IMR-90 (cell line): ENCODE measurements at regions not wholly inside any gene's neighbourhood (a gene's known extent, or its start where the extent isn't known, plus 50 kb on each side); places are given as distances from the start of the nearest gene placed in this dataset.

Source experiments
- ATAC-seq: fragments of 200-7000 bp; cut with Tn5 transposase; 2 replicates; pipeline ENCODE4 v1.9.1; 2020; ENCODE audit warnings: low read depth, mild to moderate bottlenecking, moderate library complexity
- BruUV-seq: library from RNA; stranded (reverse); fragments of 400-500 nt; replicated peaks from 2 replicates; lab custom pipeline; 2021; lab: Mats Ljungman, UMichigan
- CTCF ChIA-PET: fragments of 300-600 bp; formaldehyde crosslinking; extraction: SDS; loops from one replicate; lab custom pipeline; 2021; ENCODE audit warnings: antibody characterized with exemption; lab: Yijun Ruan, JAX
- POLR2A ChIA-PET: fragments of 300-600 bp; sonication (Branson Sonifier 250); formaldehyde crosslinking; loops from one replicate; lab custom pipeline; 2022; ENCODE audit warnings: antibody characterized with exemption; ENCODE audit not compliant: unreplicated experiment; lab: Charles Lee
- DNase-seq: peaks from one replicate; pipeline ENCODE4 v3.0.0; 2013
- H2AFZ ChIP-seq: replicated peaks from 2 replicates; pipeline ENCODE3; 2013; ENCODE audit warnings: low read length, mild to moderate bottlenecking; ENCODE audit not compliant: poor library complexity
- H2AK5ac ChIP-seq: 2 replicates; pipeline ENCODE4 v1.6.1; 2013; ENCODE audit warnings: low read depth, low read length, inconsistent platforms
- H2AK9ac ChIP-seq: replicated peaks from 2 replicates; pipeline ENCODE3; 2013; ENCODE audit warnings: mild to moderate bottlenecking, low read depth, low read length, moderate library complexity; ENCODE audit not compliant: poor library complexity
- H2BK120ac ChIP-seq: 2 replicates; pipeline ENCODE4 v1.6.1; 2013; ENCODE audit warnings: low read depth, low read length, inconsistent platforms
- H2BK15ac ChIP-seq: 3 replicates; pipeline ENCODE4 v1.6.1; 2013; ENCODE audit warnings: low read depth, low read length, inconsistent platforms
- H2BK20ac ChIP-seq: 2 replicates; pipeline ENCODE4 v1.6.1; 2013; ENCODE audit warnings: low read depth, mild to moderate bottlenecking, inconsistent platforms, low read length, moderate library complexity
- H2BK5ac ChIP-seq: 2 replicates; pipeline ENCODE4 v1.6.1; 2013; ENCODE audit warnings: mild to moderate bottlenecking, low read depth, low read length, inconsistent platforms; ENCODE audit not compliant: poor library complexity, severe bottlenecking
- H3K14ac ChIP-seq: replicated peaks from 2 replicates; pipeline ENCODE4 v1.6.1; 2013; ENCODE audit warnings: low read depth, low read length, inconsistent platforms
- H3K18ac ChIP-seq: 2 replicates; pipeline ENCODE4 v1.6.1; 2013; ENCODE audit warnings: low read depth, low read length, control low read depth
- H3K23ac ChIP-seq: 2 replicates; pipeline ENCODE4 v1.6.1; 2013; ENCODE audit warnings: low read depth, low read length, inconsistent platforms
- H3K27ac ChIP-seq: 2 replicates; pipeline ENCODE4 v1.5.1; 2013; ENCODE audit warnings: mild to moderate bottlenecking, control low read depth, low read length; ENCODE audit not compliant: insufficient read depth
- H3K27me3 ChIP-seq: 2 replicates; pipeline ENCODE4 v1.6.1; 2013; ENCODE audit warnings: low read length; ENCODE audit not compliant: control insufficient read depth, insufficient read depth
- H3K36me3 ChIP-seq: 2 replicates; pipeline ENCODE4 v1.6.1; 2013; ENCODE audit warnings: low read length, mixed read lengths; ENCODE audit not compliant: control insufficient read depth, insufficient read depth
- H3K4ac ChIP-seq: 2 replicates; pipeline ENCODE4 v1.6.1; 2013; ENCODE audit warnings: low read depth, low read length, inconsistent platforms
- H3K4me1 ChIP-seq: 2 replicates; pipeline ENCODE4 v1.6.1; 2013; ENCODE audit warnings: low read length, mixed read lengths; ENCODE audit not compliant: control insufficient read depth, insufficient read depth
- H3K4me2 ChIP-seq: 2 replicates; pipeline ENCODE4 v1.6.1; 2013; ENCODE audit warnings: low read depth, mild to moderate bottlenecking, control low read depth, low read length, moderate library complexity
- H3K4me3 ChIP-seq: 2 replicates; pipeline ENCODE4 v1.5.1; 2013; ENCODE audit warnings: low read depth, mild to moderate bottlenecking, control low read depth, low read length, moderate library complexity; ENCODE audit not compliant: insufficient read depth
- H3K56ac ChIP-seq: 2 replicates; pipeline ENCODE4 v1.6.1; 2013; ENCODE audit warnings: low read length, inconsistent platforms; ENCODE audit not compliant: insufficient read depth; ENCODE audit errors: extremely low read depth
- H3K79me1 ChIP-seq, 2 experiments: 2 replicates each; pipeline ENCODE4 v1.6.1; 2013; ENCODE audit warnings: low read length in 2 of 2, inconsistent platforms in 1 of 2, low read depth in 1 of 2
- H3K9ac ChIP-seq: 2 replicates; pipeline ENCODE4 v1.6.1; 2013; ENCODE audit warnings: low read depth, low read length, control low read depth
- H3K9me1 ChIP-seq: 2 replicates; pipeline ENCODE4 v1.6.1; 2013; ENCODE audit warnings: low read length, inconsistent platforms; ENCODE audit not compliant: insufficient read depth
- H3K9me3 ChIP-seq: 2 replicates; pipeline ENCODE4 v1.6.1; 2013; ENCODE audit warnings: low read length; ENCODE audit not compliant: control insufficient read depth, insufficient read depth
- H4K20me1 ChIP-seq: 2 replicates; pipeline ENCODE4 v1.6.1; 2013; ENCODE audit warnings: low read length, inconsistent platforms; ENCODE audit not compliant: insufficient read depth
- H4K5ac ChIP-seq: 2 replicates; pipeline ENCODE4 v1.6.1; 2013; ENCODE audit warnings: mild to moderate bottlenecking, low read depth, low read length, control low read depth
- H4K8ac ChIP-seq, 2 experiments: 2 replicates each; pipeline ENCODE4 v1.6.1; 2013; ENCODE audit warnings: low read depth in 2 of 2, low read length in 2 of 2, control low read depth in 1 of 2, inconsistent platforms in 1 of 2
- H4K91ac ChIP-seq: 2 replicates; pipeline ENCODE4 v1.6.1; 2013; ENCODE audit warnings: low read depth, low read length, inconsistent platforms; ENCODE audit not compliant: insufficient read depth
- ELK1 ChIP-seq: fragments of 150-350 bp; IDR thresholded peaks from 2 replicates; pipeline ENCODE4 v1.6.1; 2016; ENCODE audit warnings: low read depth, mild to moderate bottlenecking, low read length, moderate library complexity, borderline replicate concordance
- dilution Hi-C: fragments of 300-500 bp; cut with HindIII; formaldehyde crosslinking; loops from one replicate; pipeline ENCODE4 v1.14.3; 2018; ENCODE audit warnings: low sequenced_read_pairs; ENCODE audit not compliant: unreplicated experiment
- in situ Hi-C: fragments of 300-500 bp; cut with MboI; formaldehyde crosslinking; loops from 3 replicates; pipeline ENCODE4 v1.14.3; 2019; ENCODE audit warnings: low sequenced_read_pairs, inconsistent platforms, mixed read lengths
- intact Hi-C: fragments of 100-400 bp; cut with micrococcal nuclease; formaldehyde crosslinking; loops from 2 replicates; pipeline ENCODE4 v1.10.0; 2022
- TF ChIP-seq, protein P1 (sequence below): fragments of 150-350 bp; IDR thresholded peaks from 2 replicates; pipeline ENCODE4 v1.6.1; 2017; ENCODE audit warnings: mild to moderate bottlenecking, antibody characterized with exemption, low read length, low read depth

DNA sequence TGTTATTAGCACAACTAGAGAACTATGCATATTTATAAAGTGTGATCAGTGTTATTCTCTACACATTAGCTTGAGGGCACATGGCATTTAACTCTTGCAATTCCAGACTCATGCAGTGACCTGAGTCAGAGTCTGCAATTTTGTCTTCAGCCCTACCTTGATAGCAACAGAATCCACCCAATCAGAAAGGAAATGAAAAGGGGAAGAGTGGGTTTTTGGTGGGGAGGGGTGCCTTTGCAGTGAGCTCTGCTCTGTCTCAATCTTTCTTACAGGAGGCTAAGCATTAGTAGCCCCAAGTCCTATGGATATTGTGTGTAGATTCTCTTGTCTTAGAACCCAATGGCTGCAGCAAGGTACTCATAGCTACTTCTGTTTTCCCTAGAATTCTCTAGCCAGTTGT is 489.2 kb downstream of the DHX35 start:
- dilution Hi-C loops (no loop called here), intact Hi-C loops (no loop called here), in situ Hi-C loops (no loop called here)
- no peak overlapping the region for H3K18ac ChIP-seq
- no peaks in the 10 kb centered on the region for H3K4me1 ChIP-seq
- H2BK5ac ChIP-seq, result no peak overlapping the region
- no peak overlapping the region for H2AK5ac ChIP-seq
- no peaks in the 10 kb centered on the region for H3K36me3 ChIP-seq
- no peak overlapping the region for H2BK15ac ChIP-seq
- no peak overlapping the region for H2BK20ac ChIP-seq
- no peak overlapping the region for H4K91ac ChIP-seq
- no TSS peak for BruUV-seq
- H3K4ac ChIP-seq, result no peak overlapping the region
- H3K79me1 ChIP-seq, result no peaks in the 10 kb centered on the region
- H3K27ac ChIP-seq, result no peak overlapping the region
- H3K27me3 ChIP-seq, result no peaks in the 10 kb centered on the region
- H2AK9ac ChIP-seq, result no peak overlapping the region
- ChIA-PET POLR2A (no interaction called here), CTCF (no interaction called here)
- H3K14ac ChIP-seq, result no peak overlapping the region
- H4K8ac ChIP-seq, result no peak overlapping the region
- H4K5ac ChIP-seq, result no peak overlapping the region
- no peak overlapping the region for H2AFZ ChIP-seq
- ATAC-seq (no peak), DNase-seq (no peak)
- TF ChIP-seq, protein P1, sequence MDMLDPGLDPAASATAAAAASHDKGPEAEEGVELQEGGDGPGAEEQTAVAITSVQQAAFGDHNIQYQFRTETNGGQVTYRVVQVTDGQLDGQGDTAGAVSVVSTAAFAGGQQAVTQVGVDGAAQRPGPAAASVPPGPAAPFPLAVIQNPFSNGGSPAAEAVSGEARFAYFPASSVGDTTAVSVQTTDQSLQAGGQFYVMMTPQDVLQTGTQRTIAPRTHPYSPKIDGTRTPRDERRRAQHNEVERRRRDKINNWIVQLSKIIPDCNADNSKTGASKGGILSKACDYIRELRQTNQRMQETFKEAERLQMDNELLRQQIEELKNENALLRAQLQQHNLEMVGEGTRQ, result no peak
- TF ChIP-seq ELK1, result no peak
- H3K9ac ChIP-seq, result no peak overlapping the region
- H3K9me3 ChIP-seq, result peaks cover 8% of the 10 kb centered on the region
- H3K9me1 ChIP-seq, result no peaks in the 10 kb centered on the region
- no peak overlapping the region for H3K23ac ChIP-seq
- no peaks in the 10 kb centered on the region for H4K20me1 ChIP-seq
- H2BK120ac ChIP-seq, result no peak overlapping the region
- H3K56ac ChIP-seq, result no peak overlapping the region
- no peak overlapping the region for H3K4me3 ChIP-seq
- no peak overlapping the region for H3K4me2 ChIP-seq
